HEK293 (cell line): ENCODE measurements at regions not wholly inside any gene's neighbourhood (a gene's known extent, or its start where the extent isn't known, plus 50 kb on each side); places are given as distances from the start of the nearest gene placed in this dataset.

Source experiments
- ZBTB21 ChIP-seq: fragments of 450-650 bp; formaldehyde crosslinking; IDR thresholded peaks from 2 replicates; pipeline ENCODE4 v1.5.1; 2017; ENCODE audit warnings: missing biosample characterization, missing genetic modification characterization
- ZNF423 ChIP-seq: fragments of 450-650 bp; formaldehyde crosslinking; IDR thresholded peaks from 2 replicates; pipeline ENCODE4 v1.5.1; 2016; ENCODE audit warnings: missing biosample characterization, missing genetic modification characterization
- ZNF555 ChIP-seq: fragments of 450-650 bp; formaldehyde crosslinking; conservative IDR thresholded peaks from 2 replicates; pipeline ENCODE4 v1.5.1; 2017; ENCODE audit warnings: missing biosample characterization, mild to moderate bottlenecking, missing genetic modification characterization, inconsistent platforms
- ZNF610 ChIP-seq: fragments of 450-650 bp; formaldehyde crosslinking; IDR thresholded peaks from 2 replicates; pipeline ENCODE4 v1.5.1; 2016; ENCODE audit warnings: missing biosample characterization, missing genetic modification characterization, borderline replicate concordance
- ZNF658 ChIP-seq: fragments of 450-650 bp; formaldehyde crosslinking; IDR thresholded peaks from 2 replicates; pipeline ENCODE4; 2016; ENCODE audit warnings: missing biosample characterization, missing genetic modification characterization
- TF ChIP-seq, protein P1 (sequence below): fragments of 450-650 bp; formaldehyde crosslinking; IDR thresholded peaks from 2 replicates; pipeline ENCODE4 v1.5.1; 2016; ENCODE audit warnings: missing biosample characterization, missing genetic modification characterization
- TF ChIP-seq, protein P2 (sequence below): fragments of 450-650 bp; formaldehyde crosslinking; IDR thresholded peaks from 2 replicates; pipeline ENCODE4 v1.5.1; 2016; ENCODE audit warnings: missing biosample characterization, missing genetic modification characterization

DNA sequence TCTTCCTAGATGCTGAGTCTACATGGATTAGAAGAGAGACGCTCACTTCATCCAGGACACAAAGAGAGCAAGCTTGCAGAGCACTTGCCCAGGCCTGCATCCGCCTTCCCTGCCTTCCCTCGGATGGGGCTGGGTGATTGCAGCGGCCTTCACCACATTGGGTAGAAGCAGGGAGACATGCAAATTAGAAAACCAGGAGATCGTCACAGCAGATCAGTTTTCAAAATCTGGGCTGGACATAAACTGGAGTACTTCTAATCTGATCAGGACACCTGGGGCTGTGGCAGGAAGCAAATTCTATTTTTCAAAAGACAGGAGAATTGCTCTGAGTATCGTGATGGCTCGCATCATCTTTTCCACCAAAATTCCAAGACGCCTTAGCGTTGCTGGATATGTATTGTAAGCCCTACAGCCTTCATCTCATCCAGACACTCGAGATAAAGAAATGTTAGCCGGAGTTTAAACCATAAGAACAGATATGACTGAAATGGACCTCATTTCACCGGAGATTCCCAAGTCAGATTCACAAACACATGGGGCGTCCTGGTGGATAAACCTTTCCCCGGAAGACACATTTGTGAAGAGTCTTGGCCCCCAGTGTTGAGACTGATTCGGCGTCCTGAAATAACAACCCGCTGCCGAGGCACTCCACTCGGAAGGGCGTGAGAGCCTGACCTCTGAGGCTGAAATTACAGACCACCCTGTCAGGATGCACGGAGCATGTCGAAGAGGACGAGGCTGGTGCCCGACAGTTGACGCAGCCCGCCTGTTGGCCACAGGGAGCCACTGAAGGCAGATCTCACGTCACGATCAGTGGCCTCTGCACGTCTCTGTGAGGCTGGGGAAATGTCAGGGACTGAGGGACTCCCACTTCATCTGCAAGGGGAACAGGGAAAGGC is 91.2 kb upstream of the PARD3 start:
- TF ChIP-seq, protein P1, sequence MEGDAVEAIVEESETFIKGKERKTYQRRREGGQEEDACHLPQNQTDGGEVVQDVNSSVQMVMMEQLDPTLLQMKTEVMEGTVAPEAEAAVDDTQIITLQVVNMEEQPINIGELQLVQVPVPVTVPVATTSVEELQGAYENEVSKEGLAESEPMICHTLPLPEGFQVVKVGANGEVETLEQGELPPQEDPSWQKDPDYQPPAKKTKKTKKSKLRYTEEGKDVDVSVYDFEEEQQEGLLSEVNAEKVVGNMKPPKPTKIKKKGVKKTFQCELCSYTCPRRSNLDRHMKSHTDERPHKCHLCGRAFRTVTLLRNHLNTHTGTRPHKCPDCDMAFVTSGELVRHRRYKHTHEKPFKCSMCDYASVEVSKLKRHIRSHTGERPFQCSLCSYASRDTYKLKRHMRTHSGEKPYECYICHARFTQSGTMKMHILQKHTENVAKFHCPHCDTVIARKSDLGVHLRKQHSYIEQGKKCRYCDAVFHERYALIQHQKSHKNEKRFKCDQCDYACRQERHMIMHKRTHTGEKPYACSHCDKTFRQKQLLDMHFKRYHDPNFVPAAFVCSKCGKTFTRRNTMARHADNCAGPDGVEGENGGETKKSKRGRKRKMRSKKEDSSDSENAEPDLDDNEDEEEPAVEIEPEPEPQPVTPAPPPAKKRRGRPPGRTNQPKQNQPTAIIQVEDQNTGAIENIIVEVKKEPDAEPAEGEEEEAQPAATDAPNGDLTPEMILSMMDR (tag by site-specific recombination): no peak
- TF ChIP-seq ZNF555 (tag by site-specific recombination) (no peak), ZNF610 (tag by site-specific recombination) (no peak), ZNF423 (tag by site-specific recombination) (no peak), ZBTB21 (tag by site-specific recombination) (no peak), ZNF658 (tag by site-specific recombination) (no peak)
- TF ChIP-seq, protein P2, sequence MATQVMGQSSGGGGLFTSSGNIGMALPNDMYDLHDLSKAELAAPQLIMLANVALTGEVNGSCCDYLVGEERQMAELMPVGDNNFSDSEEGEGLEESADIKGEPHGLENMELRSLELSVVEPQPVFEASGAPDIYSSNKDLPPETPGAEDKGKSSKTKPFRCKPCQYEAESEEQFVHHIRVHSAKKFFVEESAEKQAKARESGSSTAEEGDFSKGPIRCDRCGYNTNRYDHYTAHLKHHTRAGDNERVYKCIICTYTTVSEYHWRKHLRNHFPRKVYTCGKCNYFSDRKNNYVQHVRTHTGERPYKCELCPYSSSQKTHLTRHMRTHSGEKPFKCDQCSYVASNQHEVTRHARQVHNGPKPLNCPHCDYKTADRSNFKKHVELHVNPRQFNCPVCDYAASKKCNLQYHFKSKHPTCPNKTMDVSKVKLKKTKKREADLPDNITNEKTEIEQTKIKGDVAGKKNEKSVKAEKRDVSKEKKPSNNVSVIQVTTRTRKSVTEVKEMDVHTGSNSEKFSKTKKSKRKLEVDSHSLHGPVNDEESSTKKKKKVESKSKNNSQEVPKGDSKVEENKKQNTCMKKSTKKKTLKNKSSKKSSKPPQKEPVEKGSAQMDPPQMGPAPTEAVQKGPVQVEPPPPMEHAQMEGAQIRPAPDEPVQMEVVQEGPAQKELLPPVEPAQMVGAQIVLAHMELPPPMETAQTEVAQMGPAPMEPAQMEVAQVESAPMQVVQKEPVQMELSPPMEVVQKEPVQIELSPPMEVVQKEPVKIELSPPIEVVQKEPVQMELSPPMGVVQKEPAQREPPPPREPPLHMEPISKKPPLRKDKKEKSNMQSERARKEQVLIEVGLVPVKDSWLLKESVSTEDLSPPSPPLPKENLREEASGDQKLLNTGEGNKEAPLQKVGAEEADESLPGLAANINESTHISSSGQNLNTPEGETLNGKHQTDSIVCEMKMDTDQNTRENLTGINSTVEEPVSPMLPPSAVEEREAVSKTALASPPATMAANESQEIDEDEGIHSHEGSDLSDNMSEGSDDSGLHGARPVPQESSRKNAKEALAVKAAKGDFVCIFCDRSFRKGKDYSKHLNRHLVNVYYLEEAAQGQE (tag by site-specific recombination): no peak
